ENCODE measurements at regions not wholly inside any gene's neighbourhood (a gene's known extent, or its start where the extent isn't known, plus 50 kb on each side); places are given as distances from the start of the nearest gene placed in this dataset.

DNA sequence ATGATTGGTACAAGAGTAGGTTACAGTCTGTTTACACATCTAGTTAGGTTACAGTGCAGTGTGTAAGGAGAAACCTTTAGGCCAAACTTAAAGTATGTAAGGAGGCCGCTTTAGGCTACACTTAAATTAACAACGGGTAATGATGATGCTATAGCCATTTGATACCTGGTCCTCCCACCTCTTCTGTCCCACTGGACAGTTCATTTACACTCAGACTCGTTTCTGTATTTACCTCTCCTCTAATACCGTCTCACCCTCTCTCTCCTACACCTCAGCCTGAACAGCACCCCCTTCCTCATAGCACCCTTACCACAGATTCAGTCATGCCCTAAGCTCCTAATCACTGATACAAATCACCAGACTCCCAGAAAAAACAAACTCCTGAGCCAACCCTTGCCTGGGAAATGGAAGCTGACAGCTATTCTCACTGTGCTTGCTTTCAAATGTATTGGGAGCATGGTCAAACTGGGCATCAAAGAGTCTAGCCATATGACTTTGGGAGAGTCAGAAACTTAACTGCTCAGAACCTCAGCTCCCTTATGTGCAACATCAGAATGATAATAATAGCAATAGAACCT lies 241.3 kb upstream of the SETMAR start:
- no peak overlapping the region for H3K23ac ChIP-seq (ENCODE audit: low read depth, low read length)
- no peak overlapping the region for H2BK20ac ChIP-seq (ENCODE audit: low read depth, low read length)
- no peak overlapping the region for H3K4me3 ChIP-seq (ENCODE audit: insufficient read depth, low read depth, low read length)
- no peak overlapping the region for H4K5ac ChIP-seq (ENCODE audit: low read depth, low read length)
- no peak overlapping the region for H2BK5ac ChIP-seq (ENCODE audit: low read depth, low read length, poor library complexity, severe bottlenecking)
- no peak overlapping the region for H3K14ac ChIP-seq (replicated peaks; ENCODE audit: low read depth, low read length)
- H4K20me1 ChIP-seq (ENCODE audit: insufficient read depth, low read length) = no peaks in the 10 kb centered on the region
- in situ Hi-C loops (cut with MboI; ENCODE audit: low sequenced_read_pairs) = no loop called here
- CTCF ChIA-PET = no interaction called here
- no peak overlapping the region for H4K91ac ChIP-seq (ENCODE audit: insufficient read depth, low read depth, low read length)
- no peak overlapping the region for H2AK5ac ChIP-seq (ENCODE audit: low read depth, low read length)
- no peak for TF ChIP-seq BHLHE40 (IDR thresholded peaks at IDR 0.05; ENCODE audit: low read depth, low read length)
- no peak for TF ChIP-seq RCOR1 (IDR thresholded peaks at IDR 0.05; ENCODE audit: insufficient replicate concordance, low read length)
- no peak for TF ChIP-seq POLR2A (IDR thresholded peaks at IDR 0.05; ENCODE audit: low read depth, low read length)
- TF ChIP-seq SMC3 (IDR thresholded peaks at IDR 0.05; ENCODE audit: low read depth, low read length) = no peak
- TF ChIP-seq MAZ (IDR thresholded peaks at IDR 0.05; ENCODE audit: borderline replicate concordance, low read depth, low read length) = no peak
- TF ChIP-seq FOS (IDR thresholded peaks at IDR 0.05; ENCODE audit: low read depth, low read length) = no peak
- no peak for TF ChIP-seq NFE2L2 (IDR thresholded peaks at IDR 0.05; ENCODE audit: low read depth, low read length)
- TF ChIP-seq CHD1 (IDR thresholded peaks at IDR 0.05; ENCODE audit: low read depth, low read length) = no peak
- TF ChIP-seq, protein P1, sequence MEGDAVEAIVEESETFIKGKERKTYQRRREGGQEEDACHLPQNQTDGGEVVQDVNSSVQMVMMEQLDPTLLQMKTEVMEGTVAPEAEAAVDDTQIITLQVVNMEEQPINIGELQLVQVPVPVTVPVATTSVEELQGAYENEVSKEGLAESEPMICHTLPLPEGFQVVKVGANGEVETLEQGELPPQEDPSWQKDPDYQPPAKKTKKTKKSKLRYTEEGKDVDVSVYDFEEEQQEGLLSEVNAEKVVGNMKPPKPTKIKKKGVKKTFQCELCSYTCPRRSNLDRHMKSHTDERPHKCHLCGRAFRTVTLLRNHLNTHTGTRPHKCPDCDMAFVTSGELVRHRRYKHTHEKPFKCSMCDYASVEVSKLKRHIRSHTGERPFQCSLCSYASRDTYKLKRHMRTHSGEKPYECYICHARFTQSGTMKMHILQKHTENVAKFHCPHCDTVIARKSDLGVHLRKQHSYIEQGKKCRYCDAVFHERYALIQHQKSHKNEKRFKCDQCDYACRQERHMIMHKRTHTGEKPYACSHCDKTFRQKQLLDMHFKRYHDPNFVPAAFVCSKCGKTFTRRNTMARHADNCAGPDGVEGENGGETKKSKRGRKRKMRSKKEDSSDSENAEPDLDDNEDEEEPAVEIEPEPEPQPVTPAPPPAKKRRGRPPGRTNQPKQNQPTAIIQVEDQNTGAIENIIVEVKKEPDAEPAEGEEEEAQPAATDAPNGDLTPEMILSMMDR (conservative IDR thresholded peaks at IDR 0.05; ENCODE audit: low read depth, low read length) = no peak
- no peak for TF ChIP-seq MXI1 (IDR thresholded peaks at IDR 0.05; ENCODE audit: borderline replicate concordance, low read depth, low read length)
- TF ChIP-seq, protein P2, sequence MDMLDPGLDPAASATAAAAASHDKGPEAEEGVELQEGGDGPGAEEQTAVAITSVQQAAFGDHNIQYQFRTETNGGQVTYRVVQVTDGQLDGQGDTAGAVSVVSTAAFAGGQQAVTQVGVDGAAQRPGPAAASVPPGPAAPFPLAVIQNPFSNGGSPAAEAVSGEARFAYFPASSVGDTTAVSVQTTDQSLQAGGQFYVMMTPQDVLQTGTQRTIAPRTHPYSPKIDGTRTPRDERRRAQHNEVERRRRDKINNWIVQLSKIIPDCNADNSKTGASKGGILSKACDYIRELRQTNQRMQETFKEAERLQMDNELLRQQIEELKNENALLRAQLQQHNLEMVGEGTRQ (IDR thresholded peaks at IDR 0.05; ENCODE audit: low read depth, low read length) = no peak
- TF ChIP-seq CEBPB (IDR thresholded peaks at IDR 0.05; ENCODE audit: low read depth, low read length) = no peak
- TF ChIP-seq RFX5 (IDR thresholded peaks at IDR 0.05; ENCODE audit: low read depth, low read length) = no peak
- no peak for TF ChIP-seq MAFK (IDR thresholded peaks at IDR 0.05; ENCODE audit: low read depth, low read length)
- TF ChIP-seq RAD21 (IDR thresholded peaks at IDR 0.05; ENCODE audit: low read length) = no peak
- TF ChIP-seq, protein P3, sequence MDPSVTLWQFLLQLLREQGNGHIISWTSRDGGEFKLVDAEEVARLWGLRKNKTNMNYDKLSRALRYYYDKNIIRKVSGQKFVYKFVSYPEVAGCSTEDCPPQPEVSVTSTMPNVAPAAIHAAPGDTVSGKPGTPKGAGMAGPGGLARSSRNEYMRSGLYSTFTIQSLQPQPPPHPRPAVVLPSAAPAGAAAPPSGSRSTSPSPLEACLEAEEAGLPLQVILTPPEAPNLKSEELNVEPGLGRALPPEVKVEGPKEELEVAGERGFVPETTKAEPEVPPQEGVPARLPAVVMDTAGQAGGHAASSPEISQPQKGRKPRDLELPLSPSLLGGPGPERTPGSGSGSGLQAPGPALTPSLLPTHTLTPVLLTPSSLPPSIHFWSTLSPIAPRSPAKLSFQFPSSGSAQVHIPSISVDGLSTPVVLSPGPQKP (IDR thresholded peaks at IDR 0.05; ENCODE audit: borderline replicate concordance, low read depth, low read length) = no peak
- no peak overlapping the region for H4K8ac ChIP-seq (ENCODE audit: low read depth in 2 of 2, low read length in 2 of 2)
- H2AK9ac ChIP-seq (replicated peaks; ENCODE audit: low read depth, low read length, poor library complexity) = no peak overlapping the region
- no peak overlapping the region for H3K27ac ChIP-seq (ENCODE audit: insufficient read depth, low read length)
- intact Hi-C loops (cut with micrococcal nuclease) = no loop called here
- H3K36me3 ChIP-seq (ENCODE audit: control insufficient read depth, insufficient read depth, low read length) = no peaks in the 10 kb centered on the region
- no peak overlapping the region for H3K18ac ChIP-seq (ENCODE audit: low read depth, low read length)
- no TSS peak for BruUV-seq (replicated peaks)
- H3K9me1 ChIP-seq (ENCODE audit: insufficient read depth, low read length) = no peaks in the 10 kb centered on the region
- H3K4ac ChIP-seq (ENCODE audit: low read depth, low read length) = no peak overlapping the region
- H3K4me1 ChIP-seq (ENCODE audit: control insufficient read depth, insufficient read depth, low read length) = no peaks in the 10 kb centered on the region
- no peaks in the 10 kb centered on the region for H3K27me3 ChIP-seq (ENCODE audit: control insufficient read depth, insufficient read depth, low read length)
- no peak overlapping the region for H3K56ac ChIP-seq (ENCODE audit: extremely low read depth, insufficient read depth, low read length)
- H3K79me1 ChIP-seq (ENCODE audit: low read depth in 1 of 2, low read length in 2 of 2) = no peaks in the 10 kb centered on the region
- DNase-seq (no peak), ATAC-seq (ENCODE audit: low read depth) (no peak)
- POLR2A ChIA-PET (ENCODE audit: unreplicated experiment) = no interaction called here
- H2AFZ ChIP-seq (replicated peaks; ENCODE audit: low read length, poor library complexity) = no peak overlapping the region
- H2BK120ac ChIP-seq (ENCODE audit: low read depth, low read length) = no peak overlapping the region
- WGBS, 2 experiments (ENCODE audit: extremely low coverage in 2 of 2, insufficient read length in 1 of 2) = 30% methylated on average over 2 of the region's 4 CpGs; no CpG with 5 or more reads in 1 of the 2 experiments
- no peak overlapping the region for H3K4me2 ChIP-seq (ENCODE audit: low read depth, low read length)
- peaks cover 21% of the 10 kb centered on the region for H3K9me3 ChIP-seq (ENCODE audit: control insufficient read depth, insufficient read depth, low read length)
- dilution Hi-C loops (cut with HindIII; ENCODE audit: low sequenced_read_pairs, unreplicated experiment) = no loop called here
- H2BK15ac ChIP-seq (ENCODE audit: low read depth, low read length) = no peak overlapping the region
- no peak overlapping the region for H3K9ac ChIP-seq (ENCODE audit: low read depth, low read length)

Measured in IMR-90 (cell line).